Neural cell (in vitro differentiated cells): ENCODE measurements at regions not wholly inside any gene's neighbourhood (a gene's known extent, or its start where the extent isn't known, plus 50 kb on each side); places are given as distances from the start of the nearest gene placed in this dataset.
"Not testable (repeated sequence)": the region's sequence is repeated elsewhere in the genome, so short reads cannot be mapped to it uniquely, and the experiment has no call there.

Experiments used
- H2AFZ ChIP-seq: fragments of 200-600, 300-800 bp; sonication (generic), shearing (Covaris generic); 2 replicates; pipeline ENCODE4 v1.6.0; 2014; ENCODE audit warnings: low read depth, mild to moderate bottlenecking, antibody characterized with exemption, low read length, moderate library complexity
- H3F3A ChIP-seq: fragments of 200-600 bp; shearing (Covaris generic); 2 replicates; pipeline ENCODE4 v1.6.1; 2016; ENCODE audit warnings: mild to moderate bottlenecking, moderate library complexity, mixed read lengths, antibody characterized with exemption, low read length; ENCODE audit not compliant: insufficient read depth, poor library complexity, severe bottlenecking
- H3K27ac ChIP-seq: fragments of 200-600, 300-800 bp; sonication (generic), shearing (Covaris generic); 2 replicates; pipeline ENCODE4 v1.5.1; 2014; ENCODE audit warnings: mild to moderate bottlenecking, low read length, moderate library complexity
- H3K27me3 ChIP-seq: fragments of 300-800, 200-600 bp; sonication (generic), shearing (Covaris generic); 2 replicates; pipeline ENCODE4 v1.6.0; 2014; ENCODE audit warnings: mild to moderate bottlenecking, low read depth, low read length, moderate library complexity; ENCODE audit not compliant: insufficient read depth
- H3K36me3 ChIP-seq: fragments of 300-800, 200-600 bp; sonication (generic), shearing (Covaris generic); 2 replicates; pipeline ENCODE4 v1.5.1; 2014; ENCODE audit warnings: mild to moderate bottlenecking, antibody characterized with exemption, low read length, moderate library complexity; ENCODE audit not compliant: insufficient read depth
- H3K4me2 ChIP-seq: fragments of 300-800, 200-600 bp; sonication (generic), shearing (Covaris generic); 2 replicates; pipeline ENCODE4 v1.6.0; 2014; ENCODE audit warnings: mild to moderate bottlenecking, low read length
- H3K4me3 ChIP-seq: fragments of 300-800, 200-600 bp; sonication (generic), shearing (Covaris generic); 2 replicates; pipeline ENCODE4 v1.5.1; 2014; ENCODE audit warnings: mild to moderate bottlenecking, low read length, moderate library complexity
- H3K79me2 ChIP-seq: fragments of 200-600 bp; shearing (Covaris generic); replicated peaks from 2 replicates; pipeline ENCODE4 v1.6.0; 2014; ENCODE audit warnings: mild to moderate bottlenecking, low read length, moderate library complexity; ENCODE audit not compliant: insufficient read depth
- H3K9ac ChIP-seq: fragments of 300-800, 200-600 bp; sonication (generic), shearing (Covaris generic); 2 replicates; pipeline ENCODE4 v1.6.1; 2016; ENCODE audit warnings: mild to moderate bottlenecking, low read length, mixed read lengths
- H3K9me2 ChIP-seq: fragments of 200-600 bp; shearing (Covaris generic); 2 replicates; pipeline ENCODE4 v1.6.1; 2016; ENCODE audit warnings: mild to moderate bottlenecking, low read length, mixed read lengths; ENCODE audit not compliant: insufficient read depth
- H3K9me3 ChIP-seq: fragments of 200-600, 300-800 bp; sonication (generic), shearing (Covaris generic); 2 replicates; pipeline ENCODE4 v1.6.1; 2016; ENCODE audit warnings: mild to moderate bottlenecking, mixed run types, low read length, moderate library complexity, mixed read lengths
- H4K20me1 ChIP-seq: fragments of 200-600 bp; shearing (Covaris generic); 2 replicates; pipeline ENCODE4 v1.6.1; 2016; ENCODE audit warnings: mild to moderate bottlenecking, mixed run types; ENCODE audit not compliant: insufficient read depth
- EP300 ChIP-seq: fragments of 450-650 bp; conservative IDR thresholded peaks from 2 replicates; pipeline ENCODE4 v1.6.1; 2014; ENCODE audit warnings: antibody characterized with exemption, mild to moderate bottlenecking, moderate library complexity; ENCODE audit not compliant: poor library complexity, severe bottlenecking
- EZH2 ChIP-seq: fragments of 200-600, 300-800 bp; shearing (Covaris generic), sonication (generic); IDR thresholded peaks from 2 replicates; pipeline ENCODE4 v1.6.1; 2014; ENCODE audit warnings: antibody characterized with exemption, low read length, borderline replicate concordance, mild to moderate bottlenecking; ENCODE audit not compliant: insufficient read depth, poor library complexity, severe bottlenecking
- MXI1 ChIP-seq: fragments of 450-650 bp; conservative IDR thresholded peaks from 2 replicates; pipeline ENCODE4 v1.6.1; 2014; ENCODE audit warnings: antibody characterized with exemption, mild to moderate bottlenecking; ENCODE audit not compliant: poor library complexity, severe bottlenecking
- POLR2AphosphoS5 ChIP-seq: IDR thresholded peaks from 2 replicates; pipeline ENCODE4 v1.6.1; 2012
- RAD21 ChIP-seq: fragments of 450-650 bp; conservative IDR thresholded peaks from 2 replicates; pipeline ENCODE4 v1.6.1; 2014; ENCODE audit warnings: antibody characterized with exemption, mild to moderate bottlenecking, moderate library complexity
- SMC3 ChIP-seq: fragments of 450-650 bp; conservative IDR thresholded peaks from 2 replicates; pipeline ENCODE4 v1.6.1; 2014; ENCODE audit warnings: antibody characterized with exemption, mild to moderate bottlenecking, moderate library complexity; ENCODE audit not compliant: poor library complexity
- TAF1 ChIP-seq: IDR thresholded peaks from 2 replicates; pipeline ENCODE4 v1.6.1; 2012; ENCODE audit warnings: low read depth
- TF ChIP-seq, protein P1 (sequence below): fragments of 450-650 bp; IDR thresholded peaks from 2 replicates; pipeline ENCODE4 v1.5.1; 2014; ENCODE audit warnings: antibody characterized with exemption, mild to moderate bottlenecking, moderate library complexity; ENCODE audit not compliant: poor library complexity, severe bottlenecking
- TF ChIP-seq, protein P2 (sequence below): IDR thresholded peaks from 2 replicates; pipeline ENCODE4 v1.6.1; 2012; ENCODE audit warnings: borderline replicate concordance

DNA sequence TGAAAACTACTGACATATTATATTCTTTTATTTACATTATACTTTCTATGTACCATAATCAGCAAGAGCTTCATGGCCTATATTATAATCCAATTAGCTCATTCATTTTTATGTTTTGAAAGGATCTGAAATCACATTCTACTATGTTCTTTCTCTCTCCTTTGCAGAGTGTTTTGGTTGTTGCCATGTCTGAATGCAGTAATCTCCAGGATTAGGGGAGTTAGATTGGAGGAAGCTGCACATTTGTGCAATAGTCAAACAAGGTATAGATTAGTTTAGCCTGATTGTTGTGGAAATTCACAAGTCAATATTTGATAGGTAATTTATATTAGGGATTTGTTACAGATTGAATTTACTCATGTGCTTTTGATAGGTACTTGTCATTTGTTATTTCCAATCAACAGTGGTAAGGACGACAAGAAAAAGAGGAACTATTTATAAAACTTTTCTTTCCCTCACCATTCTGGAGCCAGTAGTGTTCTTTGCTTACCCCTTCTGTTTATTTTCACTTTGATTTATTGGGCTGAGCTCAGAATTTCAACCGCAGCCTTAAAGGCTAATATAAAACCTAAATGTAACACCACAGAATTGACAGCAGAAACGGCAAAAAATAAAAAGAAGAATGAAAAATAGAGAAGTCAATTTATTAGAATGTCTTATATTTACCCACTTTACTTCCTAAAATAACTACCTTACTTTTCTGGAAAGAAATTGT is 597.0 kb downstream of the CHSY3 start:
- Histone ChIP-seq H3K27ac (no peak overlapping the region), H4K20me1 (no peaks in the 10 kb centered on the region), H3K27me3 (no peaks in the 10 kb centered on the region), H3F3A (no peaks in the 10 kb centered on the region), H3K9me3 (no peaks in the 10 kb centered on the region), H3K79me2 (no peaks in the 10 kb centered on the region), H3K9ac (no peak overlapping the region), H3K4me3 (no peak overlapping the region), H3K36me3 (no peaks in the 10 kb centered on the region), H3K9me2 (no peaks in the 10 kb centered on the region), H2AFZ (no peak overlapping the region), H3K4me2 (no peak overlapping the region)
- TF ChIP-seq RAD21 (no peak), MXI1 (no peak), EP300 (no peak), SMC3 (no peak), EZH2 (no peak), TAF1 (no peak), POLR2AphosphoS5 (no peak)
- TF ChIP-seq, protein P1, sequence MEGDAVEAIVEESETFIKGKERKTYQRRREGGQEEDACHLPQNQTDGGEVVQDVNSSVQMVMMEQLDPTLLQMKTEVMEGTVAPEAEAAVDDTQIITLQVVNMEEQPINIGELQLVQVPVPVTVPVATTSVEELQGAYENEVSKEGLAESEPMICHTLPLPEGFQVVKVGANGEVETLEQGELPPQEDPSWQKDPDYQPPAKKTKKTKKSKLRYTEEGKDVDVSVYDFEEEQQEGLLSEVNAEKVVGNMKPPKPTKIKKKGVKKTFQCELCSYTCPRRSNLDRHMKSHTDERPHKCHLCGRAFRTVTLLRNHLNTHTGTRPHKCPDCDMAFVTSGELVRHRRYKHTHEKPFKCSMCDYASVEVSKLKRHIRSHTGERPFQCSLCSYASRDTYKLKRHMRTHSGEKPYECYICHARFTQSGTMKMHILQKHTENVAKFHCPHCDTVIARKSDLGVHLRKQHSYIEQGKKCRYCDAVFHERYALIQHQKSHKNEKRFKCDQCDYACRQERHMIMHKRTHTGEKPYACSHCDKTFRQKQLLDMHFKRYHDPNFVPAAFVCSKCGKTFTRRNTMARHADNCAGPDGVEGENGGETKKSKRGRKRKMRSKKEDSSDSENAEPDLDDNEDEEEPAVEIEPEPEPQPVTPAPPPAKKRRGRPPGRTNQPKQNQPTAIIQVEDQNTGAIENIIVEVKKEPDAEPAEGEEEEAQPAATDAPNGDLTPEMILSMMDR = no peak
- TF ChIP-seq, protein P2, sequence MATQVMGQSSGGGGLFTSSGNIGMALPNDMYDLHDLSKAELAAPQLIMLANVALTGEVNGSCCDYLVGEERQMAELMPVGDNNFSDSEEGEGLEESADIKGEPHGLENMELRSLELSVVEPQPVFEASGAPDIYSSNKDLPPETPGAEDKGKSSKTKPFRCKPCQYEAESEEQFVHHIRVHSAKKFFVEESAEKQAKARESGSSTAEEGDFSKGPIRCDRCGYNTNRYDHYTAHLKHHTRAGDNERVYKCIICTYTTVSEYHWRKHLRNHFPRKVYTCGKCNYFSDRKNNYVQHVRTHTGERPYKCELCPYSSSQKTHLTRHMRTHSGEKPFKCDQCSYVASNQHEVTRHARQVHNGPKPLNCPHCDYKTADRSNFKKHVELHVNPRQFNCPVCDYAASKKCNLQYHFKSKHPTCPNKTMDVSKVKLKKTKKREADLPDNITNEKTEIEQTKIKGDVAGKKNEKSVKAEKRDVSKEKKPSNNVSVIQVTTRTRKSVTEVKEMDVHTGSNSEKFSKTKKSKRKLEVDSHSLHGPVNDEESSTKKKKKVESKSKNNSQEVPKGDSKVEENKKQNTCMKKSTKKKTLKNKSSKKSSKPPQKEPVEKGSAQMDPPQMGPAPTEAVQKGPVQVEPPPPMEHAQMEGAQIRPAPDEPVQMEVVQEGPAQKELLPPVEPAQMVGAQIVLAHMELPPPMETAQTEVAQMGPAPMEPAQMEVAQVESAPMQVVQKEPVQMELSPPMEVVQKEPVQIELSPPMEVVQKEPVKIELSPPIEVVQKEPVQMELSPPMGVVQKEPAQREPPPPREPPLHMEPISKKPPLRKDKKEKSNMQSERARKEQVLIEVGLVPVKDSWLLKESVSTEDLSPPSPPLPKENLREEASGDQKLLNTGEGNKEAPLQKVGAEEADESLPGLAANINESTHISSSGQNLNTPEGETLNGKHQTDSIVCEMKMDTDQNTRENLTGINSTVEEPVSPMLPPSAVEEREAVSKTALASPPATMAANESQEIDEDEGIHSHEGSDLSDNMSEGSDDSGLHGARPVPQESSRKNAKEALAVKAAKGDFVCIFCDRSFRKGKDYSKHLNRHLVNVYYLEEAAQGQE = no peak

DNA sequence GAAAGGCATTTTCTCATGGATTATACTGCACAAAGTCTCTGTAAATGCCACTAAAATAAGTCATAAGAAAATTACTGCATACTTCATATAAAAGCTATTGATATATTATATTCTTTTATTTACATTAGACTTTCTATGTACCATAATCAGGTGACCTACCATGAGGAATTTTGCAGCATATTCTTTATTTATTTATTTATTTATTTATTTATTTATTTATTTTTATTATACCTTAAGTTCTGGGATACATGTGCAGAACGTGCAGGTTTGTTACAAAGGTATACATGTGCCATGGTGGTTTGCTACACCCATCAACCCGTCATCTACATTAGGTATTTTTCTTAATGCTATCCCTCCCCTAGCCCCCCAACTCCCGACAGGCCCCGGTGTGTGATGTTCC is 596.2 kb downstream of the CHSY3 start:
- H3F3A ChIP-seq, H3K27ac ChIP-seq, H3K4me3 ChIP-seq: not testable (repeated sequence)

DNA sequence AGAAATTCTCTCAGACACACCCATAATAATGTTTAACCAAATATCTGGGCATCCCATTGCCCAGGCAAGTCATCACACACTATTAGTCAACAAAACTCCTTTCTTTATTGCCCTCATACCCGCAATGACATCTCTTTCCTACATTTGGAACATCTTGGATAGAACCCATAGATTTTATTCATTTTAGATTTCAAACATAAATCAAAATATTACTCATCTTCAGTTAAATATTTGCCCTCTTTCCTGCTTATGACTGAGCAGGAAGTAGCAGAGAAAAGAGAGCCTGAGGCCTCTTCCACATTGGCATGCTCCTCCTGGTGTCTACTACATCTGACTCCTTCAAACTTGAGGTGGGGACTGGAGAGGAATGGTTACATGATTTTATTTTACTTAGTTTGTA is 592.0 kb downstream of the CHSY3 start:
- H3K27ac ChIP-seq = no peak overlapping the region
- H2AFZ ChIP-seq = no peak overlapping the region
- no peak overlapping the region for H3K9ac ChIP-seq
- no peaks in the 10 kb centered on the region for H3K79me2 ChIP-seq
- H3K4me2 ChIP-seq = no peak overlapping the region
- no peaks in the 10 kb centered on the region for H4K20me1 ChIP-seq
- no peak for TF ChIP-seq EP300
- no peaks in the 10 kb centered on the region for H3K36me3 ChIP-seq
- H3K9me3 ChIP-seq = no peaks in the 10 kb centered on the region
- H3K4me3 ChIP-seq = no peak overlapping the region
- H3K9me2 ChIP-seq = no peaks in the 10 kb centered on the region
- no peaks in the 10 kb centered on the region for H3F3A ChIP-seq
- H3K27me3 ChIP-seq = no peaks in the 10 kb centered on the region

More for the DNA sequence above, 596.2 kb downstream of the CHSY3 start:
- not testable (repeated sequence) for H3K36me3 ChIP-seq, H3K79me2 ChIP-seq, H2AFZ ChIP-seq, H3K4me2 ChIP-seq, H3K9me2 ChIP-seq, H3K27me3 ChIP-seq, H3K9ac ChIP-seq, H4K20me1 ChIP-seq, H3K9me3 ChIP-seq
